ENCODE measurements at regions not wholly inside any gene's neighbourhood (a gene's known extent, or its start where the extent isn't known, plus 50 kb on each side); places are given as distances from the start of the nearest gene placed in this dataset.

DNA sequence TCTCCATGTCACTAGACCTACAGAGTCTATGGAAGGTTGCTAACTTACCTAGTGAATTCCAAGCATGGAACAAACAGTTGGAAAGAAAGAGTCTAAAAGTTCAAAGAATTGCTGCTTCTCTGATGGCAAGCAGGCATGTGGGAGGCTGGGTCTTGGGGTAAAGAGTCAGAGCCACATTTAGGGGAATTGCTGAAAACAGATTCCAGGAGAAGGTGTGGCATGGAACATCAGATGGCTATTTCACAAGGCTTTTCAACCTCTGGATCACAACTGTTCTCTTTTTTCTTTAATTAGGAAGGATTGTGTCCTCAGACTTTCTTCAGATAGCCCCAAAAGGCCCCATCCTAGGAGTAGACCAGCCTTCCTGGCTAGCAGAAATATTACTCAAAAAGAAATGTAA lies 601.5 kb downstream of the MAFB start:
- Mint-ChIP-seq H3K9me3 (peaks cover 6 to 7% of the 10 kb centered on the region in 2 donors), H3K4me3 (no peak overlapping the region), H3K27ac (no peak overlapping the region), H3K36me3 (ENCODE audit: insufficient read depth) (no peaks in the 10 kb centered on the region), H3K27me3 (no peaks in the 10 kb centered on the region), H3K4me1 (ENCODE audit: low read depth in 2 of 2) (no peaks in the 10 kb centered on the region)
- ATAC-seq (replicated peaks) (no peak), DNase-seq (no peak)

DNA sequence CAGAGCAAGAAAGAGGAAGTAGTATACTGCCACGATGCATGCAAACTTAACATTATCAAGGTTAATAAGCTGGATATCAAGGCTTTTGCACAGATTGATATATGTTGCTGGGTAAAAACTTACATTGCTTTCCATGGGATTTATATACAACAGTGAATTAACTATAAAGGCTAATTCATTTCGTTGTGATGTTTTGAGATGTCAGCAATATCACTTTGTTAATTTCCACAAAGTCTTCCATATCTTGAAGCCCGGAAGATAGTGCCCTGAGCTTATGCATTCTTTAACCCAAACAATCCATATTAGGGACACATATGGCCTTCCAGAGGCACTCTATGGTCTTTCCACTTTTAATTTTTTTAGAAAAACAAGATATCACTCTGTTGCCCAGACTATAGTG lies 603.5 kb downstream of the MAFB start:
- Mint-ChIP-seq H3K4me3 (no peak overlapping the region), H3K36me3 (ENCODE audit: insufficient read depth) (no peaks in the 10 kb centered on the region), H3K4me1 (ENCODE audit: low read depth in 2 of 2) (no peaks in the 10 kb centered on the region), H3K27me3 (no peaks in the 10 kb centered on the region), H3K27ac (no peak overlapping the region), H3K9me3 (peaks cover 2 to 7% of the 10 kb centered on the region in 2 donors)
- DNase-seq (no peak), ATAC-seq (replicated peaks) (no peak)

DNA sequence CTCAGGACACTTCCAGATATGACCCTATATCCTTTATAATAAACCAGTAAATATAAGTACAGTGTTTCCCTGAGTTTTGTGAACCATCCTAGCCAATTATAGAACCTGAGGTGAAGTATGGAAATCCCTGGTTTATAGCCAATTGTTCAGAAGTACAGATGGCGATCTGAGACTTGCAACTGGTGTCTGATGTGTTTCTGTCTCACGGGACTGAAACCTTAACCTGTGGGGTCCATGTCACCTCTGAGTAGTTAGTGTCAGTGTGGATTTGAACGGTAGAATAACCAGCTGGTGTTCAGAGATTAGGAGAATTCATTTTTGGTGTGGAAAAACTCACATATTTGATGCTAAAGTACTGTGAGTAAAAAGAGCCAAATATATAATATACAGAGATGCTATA lies 606.6 kb downstream of the MAFB start:
- Mint-ChIP-seq H3K27ac (no peak overlapping the region), H3K9me3 (peaks cover 0 to 2% of the 10 kb centered on the region in 2 donors), H3K36me3 (ENCODE audit: insufficient read depth) (no peaks in the 10 kb centered on the region), H3K4me3 (no peak overlapping the region), H3K4me1 (ENCODE audit: low read depth in 2 of 2) (no peaks in the 10 kb centered on the region), H3K27me3 (no peaks in the 10 kb centered on the region)
- DNase-seq (no peak), ATAC-seq (replicated peaks) (no peak)

DNA sequence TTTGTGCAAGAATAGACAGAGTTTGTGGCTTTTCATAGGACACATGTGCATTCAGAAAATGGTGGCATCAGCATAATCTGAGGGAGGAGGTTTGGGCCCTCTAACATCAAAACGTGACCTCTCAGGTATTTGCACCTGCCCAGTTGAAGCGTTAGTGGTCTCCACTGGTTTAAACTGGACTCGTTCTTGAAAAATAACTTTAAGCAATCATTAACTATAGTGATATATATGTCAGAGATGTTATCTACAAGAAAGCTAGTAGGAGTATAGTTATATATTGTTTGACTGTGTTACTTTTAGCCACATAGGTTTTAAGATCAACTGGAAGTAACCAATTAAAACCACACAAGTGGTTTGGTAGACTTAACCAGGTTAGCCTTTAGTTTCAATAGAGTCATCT lies 607.4 kb downstream of the MAFB start:
- Mint-ChIP-seq H3K4me3 (no peak overlapping the region), H3K9me3 (peaks cover 0 to 2% of the 10 kb centered on the region in 2 donors), H3K27ac (no peak overlapping the region), H3K36me3 (ENCODE audit: insufficient read depth) (no peaks in the 10 kb centered on the region), H3K4me1 (ENCODE audit: low read depth in 2 of 2) (no peaks in the 10 kb centered on the region), H3K27me3 (no peaks in the 10 kb centered on the region)
- ATAC-seq (replicated peaks): no peak
- no peak for DNase-seq

DNA sequence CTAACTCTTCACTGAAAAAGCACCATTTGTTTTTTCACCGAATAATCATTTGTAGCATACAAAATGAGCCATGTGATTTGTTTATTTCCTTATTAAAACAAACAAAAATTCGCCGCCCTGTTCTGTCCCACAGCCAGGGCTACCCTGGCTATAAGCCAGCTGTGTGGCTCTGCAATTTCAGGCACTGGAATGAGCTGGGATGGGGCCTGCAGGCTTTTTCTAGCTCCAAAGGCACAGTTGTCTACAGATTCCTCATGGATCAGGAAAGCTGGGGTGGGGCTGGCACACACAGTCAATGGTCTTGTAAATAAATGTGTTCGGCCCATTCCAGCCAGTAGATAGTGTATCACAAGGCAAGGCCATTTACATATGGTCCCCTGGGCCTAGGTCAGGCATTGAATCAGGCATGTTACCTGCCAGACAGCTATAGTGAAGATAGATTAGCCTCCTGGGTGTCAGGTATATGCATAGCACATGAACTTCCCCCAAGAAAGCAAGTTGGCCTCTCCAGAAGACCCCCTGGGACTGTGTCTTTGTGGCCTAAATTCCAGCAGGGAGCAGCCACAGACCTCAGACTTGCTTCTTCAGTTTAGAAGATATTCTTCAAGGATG lies 608.9 kb downstream of the MAFB start:
- Mint-ChIP-seq H3K4me1 (ENCODE audit: low read depth in 2 of 2) (no peaks in the 10 kb centered on the region), H3K9me3 (peaks cover 0 to 2% of the 10 kb centered on the region in 2 donors), H3K4me3 (no peak overlapping the region), H3K36me3 (ENCODE audit: insufficient read depth) (no peaks in the 10 kb centered on the region), H3K27ac (no peak overlapping the region), H3K27me3 (no peaks in the 10 kb centered on the region)
- no peak for DNase-seq
- ATAC-seq (replicated peaks): no peak

DNA sequence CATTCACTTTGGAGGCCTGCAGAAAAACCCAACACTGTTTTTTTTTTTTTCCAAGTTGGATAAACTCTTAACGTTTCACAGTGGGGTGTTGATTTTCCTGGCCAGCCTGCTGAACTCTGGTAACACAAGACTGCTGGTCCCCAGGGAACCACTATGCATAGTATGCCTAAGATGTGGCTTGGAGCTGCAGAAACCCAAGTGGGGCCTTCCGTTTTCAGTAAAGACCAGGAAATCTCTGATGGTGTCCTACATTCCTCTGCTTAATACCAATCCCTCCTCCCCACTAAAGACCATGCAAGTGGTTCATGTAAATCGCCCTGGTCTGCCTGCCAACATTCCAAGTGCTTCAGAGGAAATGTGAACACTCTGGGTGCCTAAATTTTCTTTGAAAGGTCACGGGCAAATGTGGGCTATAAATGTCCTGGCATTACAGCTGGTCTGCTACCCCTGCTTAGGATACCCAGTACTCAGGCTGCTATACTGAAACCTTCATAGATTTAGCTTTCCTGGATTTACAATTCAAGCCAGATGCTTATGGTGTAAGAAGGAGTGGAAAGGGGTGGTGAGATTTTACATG lies 615.4 kb downstream of the MAFB start:
- DNase-seq (no peak), ATAC-seq (replicated peaks) (no peak)
- peaks cover 0 to 3% of the 10 kb centered on the region in 2 donors for H3K9me3 Mint-ChIP-seq
- no peaks in the 10 kb centered on the region for H3K4me1 Mint-ChIP-seq (ENCODE audit: low read depth in 2 of 2)
- H3K36me3 Mint-ChIP-seq (ENCODE audit: insufficient read depth): no peaks in the 10 kb centered on the region
- no peak overlapping the region for H3K4me3 Mint-ChIP-seq
- H3K27me3 Mint-ChIP-seq: no peaks in the 10 kb centered on the region
- H3K27ac Mint-ChIP-seq: no peak overlapping the region

DNA sequence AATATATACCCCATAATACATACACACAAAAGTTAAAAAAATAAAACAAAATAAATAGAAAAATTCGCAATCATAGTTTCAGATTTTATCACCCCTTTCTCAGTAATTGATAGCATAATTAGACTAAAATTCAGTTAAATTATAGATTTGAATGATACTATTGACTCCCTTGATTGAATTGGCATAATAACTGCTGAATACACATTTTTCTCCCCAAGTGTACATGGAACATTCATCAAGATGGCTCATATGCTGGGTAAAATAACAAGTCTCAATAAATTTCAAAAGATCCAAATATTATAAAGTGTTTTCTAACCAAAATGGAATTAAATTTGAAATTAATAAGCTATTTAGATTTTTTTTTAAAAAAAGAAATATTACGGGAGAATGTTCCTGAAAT lies 616.1 kb downstream of the MAFB start:
- H3K4me1 Mint-ChIP-seq (ENCODE audit: low read depth in 2 of 2): no peaks in the 10 kb centered on the region
- no peak overlapping the region for H3K4me3 Mint-ChIP-seq
- no peak for ATAC-seq (replicated peaks)
- H3K9me3 Mint-ChIP-seq: peaks cover 0 to 7% of the 10 kb centered on the region in 2 donors
- H3K36me3 Mint-ChIP-seq (ENCODE audit: insufficient read depth): no peaks in the 10 kb centered on the region
- H3K27me3 Mint-ChIP-seq: no peaks in the 10 kb centered on the region
- no peak overlapping the region for H3K27ac Mint-ChIP-seq
- DNase-seq: no peak

DNA sequence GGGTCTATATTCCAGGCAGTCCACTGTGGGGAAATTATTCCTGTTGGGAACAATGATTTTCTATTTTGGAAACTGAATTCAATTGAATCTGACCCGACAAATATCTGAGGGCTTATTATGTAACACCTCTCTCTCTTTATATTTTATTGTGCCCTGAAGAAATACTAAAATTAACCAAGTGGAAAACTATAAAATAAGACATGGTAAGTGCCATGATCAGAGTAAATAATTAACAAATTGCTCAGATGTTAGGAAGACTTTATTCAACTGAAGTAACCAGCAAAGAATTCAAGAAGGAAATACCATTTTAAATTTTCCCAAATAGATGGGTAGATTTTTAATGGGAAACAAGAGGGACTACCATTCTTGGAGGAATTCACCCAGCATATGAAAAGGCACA lies 632.9 kb downstream of the MAFB start:
- Mint-ChIP-seq H3K27me3 (peaks cover 0 to 8% of the 10 kb centered on the region in 2 donors), H3K4me1 (ENCODE audit: low read depth in 2 of 2) (no peaks in the 10 kb centered on the region), H3K9me3 (peaks cover 0 to 6% of the 10 kb centered on the region in 2 donors), H3K36me3 (ENCODE audit: insufficient read depth) (no peaks in the 10 kb centered on the region), H3K4me3 (no peak overlapping the region), H3K27ac (no peak overlapping the region)
- no peak for DNase-seq
- ATAC-seq (replicated peaks): no peak

DNA sequence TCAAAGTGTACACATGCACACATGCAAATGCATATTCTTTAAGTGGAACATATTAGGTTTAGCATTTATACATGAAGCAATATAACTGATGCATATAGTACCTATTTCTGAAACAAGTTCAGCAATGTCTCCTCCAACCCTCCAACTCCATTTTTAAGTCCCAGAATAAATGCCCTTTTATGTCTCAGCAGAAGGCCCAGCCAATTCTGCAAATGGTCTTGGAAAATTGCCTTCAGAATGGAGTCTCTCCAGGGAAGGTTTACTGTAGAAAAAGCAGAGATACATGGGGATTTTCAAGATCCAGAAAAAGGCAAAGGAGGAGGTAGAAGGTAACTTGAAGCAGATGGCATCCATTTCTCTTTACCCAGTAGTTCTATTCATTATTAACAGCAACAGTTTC lies 633.3 kb downstream of the MAFB start:
- peaks cover 0 to 6% of the 10 kb centered on the region in 2 donors for H3K9me3 Mint-ChIP-seq
- no peaks in the 10 kb centered on the region for H3K4me1 Mint-ChIP-seq (ENCODE audit: low read depth in 2 of 2)
- no peak for DNase-seq
- no peaks in the 10 kb centered on the region for H3K36me3 Mint-ChIP-seq (ENCODE audit: insufficient read depth)
- H3K4me3 Mint-ChIP-seq: no peak overlapping the region
- no peak overlapping the region for H3K27ac Mint-ChIP-seq
- ATAC-seq (replicated peaks): no peak
- H3K27me3 Mint-ChIP-seq: peaks cover 0 to 8% of the 10 kb centered on the region in 2 donors

DNA sequence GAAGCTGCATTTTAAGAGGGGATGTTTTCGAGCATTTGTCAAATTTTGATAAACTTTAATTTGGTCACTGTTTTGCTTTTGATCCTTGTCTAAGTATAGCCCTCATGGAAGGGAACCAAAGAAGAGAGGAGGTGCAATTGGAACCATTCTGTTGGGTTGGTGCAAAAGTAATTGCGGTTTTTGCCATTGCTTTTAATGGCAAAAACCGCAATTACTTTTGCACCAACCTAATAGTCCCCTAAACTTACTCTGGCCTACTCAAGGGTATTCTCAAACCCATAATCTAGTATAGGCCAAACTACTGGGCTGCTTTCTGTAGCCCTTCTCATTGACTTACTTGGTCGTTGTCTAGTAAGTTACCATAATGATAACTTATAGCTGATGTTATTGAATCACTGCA lies 634.7 kb downstream of the MAFB start:
- Mint-ChIP-seq H3K27ac (no peak overlapping the region), H3K27me3 (peaks cover 0 to 8% of the 10 kb centered on the region in 2 donors)

DNA sequence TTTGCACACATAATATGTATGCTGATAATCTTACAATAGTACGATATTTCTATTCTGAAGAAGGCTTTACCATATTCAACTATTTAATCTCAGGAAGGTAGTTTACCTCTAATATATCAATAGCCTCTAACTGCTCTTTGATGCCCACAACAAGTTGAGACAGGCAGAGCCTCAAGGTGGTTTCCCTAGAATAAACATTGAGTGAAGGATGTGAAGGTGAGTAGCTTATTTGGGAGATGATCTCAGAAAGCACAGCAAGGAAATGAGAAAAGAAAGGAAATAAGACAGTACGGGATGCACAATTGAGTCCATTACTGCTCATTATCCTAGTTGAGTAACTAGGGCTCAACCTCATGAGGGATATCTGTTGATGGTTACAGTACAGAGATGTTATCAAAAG lies 638.4 kb downstream of the MAFB start:
- H3K4me1 Mint-ChIP-seq (ENCODE audit: low read depth in 2 of 2): no peaks in the 10 kb centered on the region
- H3K27me3 Mint-ChIP-seq: peaks cover 0 to 8% of the 10 kb centered on the region in 2 donors
- DNase-seq (no peak), ATAC-seq (replicated peaks) (no peak)
- H3K27ac Mint-ChIP-seq: no peak overlapping the region
- H3K4me3 Mint-ChIP-seq: no peak overlapping the region
- no peaks in the 10 kb centered on the region for H3K36me3 Mint-ChIP-seq (ENCODE audit: insufficient read depth)
- peaks cover 0 to 4% of the 10 kb centered on the region in 2 donors for H3K9me3 Mint-ChIP-seq

More for the DNA sequence above, 634.7 kb downstream of the MAFB start:
- DNase-seq (no peak), ATAC-seq (replicated peaks) (no peak)
- Mint-ChIP-seq H3K36me3 (ENCODE audit: insufficient read depth) (no peaks in the 10 kb centered on the region), H3K4me1 (ENCODE audit: low read depth in 2 of 2) (no peaks in the 10 kb centered on the region), H3K9me3 (peaks cover 0 to 6% of the 10 kb centered on the region in 2 donors), H3K4me3 (no peak overlapping the region)

DNA sequence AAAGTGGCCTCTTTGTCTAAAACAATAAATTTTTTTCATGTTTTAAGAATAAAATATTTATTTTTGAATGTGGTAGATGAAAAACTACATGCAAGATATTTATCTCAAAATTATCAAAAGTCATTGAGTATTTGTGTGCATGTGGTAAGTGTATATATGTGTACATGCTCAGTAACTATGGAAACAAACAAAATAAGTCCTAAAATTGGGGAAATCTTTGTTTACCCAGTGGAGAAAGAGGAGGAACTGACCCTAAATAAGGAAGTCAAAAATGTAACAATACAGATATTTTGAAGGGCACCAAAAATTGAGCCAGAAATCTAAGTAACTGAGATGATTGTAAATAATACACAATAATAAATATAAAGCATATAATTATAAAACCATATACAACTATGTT lies 639.2 kb downstream of the MAFB start:
- no peak for DNase-seq
- Mint-ChIP-seq H3K27ac (no peak overlapping the region), H3K36me3 (ENCODE audit: insufficient read depth) (no peaks in the 10 kb centered on the region), H3K4me1 (ENCODE audit: low read depth in 2 of 2) (no peaks in the 10 kb centered on the region), H3K4me3 (no peak overlapping the region), H3K27me3 (peaks cover 0 to 8% of the 10 kb centered on the region in 2 donors), H3K9me3 (peaks cover 0 to 4% of the 10 kb centered on the region in 2 donors)
- no peak for ATAC-seq (replicated peaks)

DNA sequence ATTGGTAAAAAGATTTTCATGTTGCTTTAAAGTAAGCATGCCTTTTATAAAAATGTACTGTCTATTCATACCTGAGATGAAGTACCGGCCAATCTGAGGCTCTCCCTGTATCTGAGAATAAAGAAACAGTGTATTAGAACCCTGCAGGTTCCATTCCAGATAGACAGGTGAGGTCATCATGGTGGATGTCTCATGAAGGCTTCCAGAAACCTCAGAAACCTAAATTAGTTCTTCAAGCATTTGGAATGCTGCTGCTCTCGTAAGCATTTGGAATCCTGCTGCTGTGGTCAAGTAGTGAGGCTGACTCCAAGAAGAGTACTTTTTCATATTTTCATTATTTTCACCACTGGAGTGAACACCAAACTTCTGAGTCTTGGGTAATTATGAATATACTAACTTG lies 642.3 kb downstream of the MAFB start:
- no peaks in the 10 kb centered on the region for H3K36me3 Mint-ChIP-seq (ENCODE audit: insufficient read depth)
- no peak for DNase-seq

DNA sequence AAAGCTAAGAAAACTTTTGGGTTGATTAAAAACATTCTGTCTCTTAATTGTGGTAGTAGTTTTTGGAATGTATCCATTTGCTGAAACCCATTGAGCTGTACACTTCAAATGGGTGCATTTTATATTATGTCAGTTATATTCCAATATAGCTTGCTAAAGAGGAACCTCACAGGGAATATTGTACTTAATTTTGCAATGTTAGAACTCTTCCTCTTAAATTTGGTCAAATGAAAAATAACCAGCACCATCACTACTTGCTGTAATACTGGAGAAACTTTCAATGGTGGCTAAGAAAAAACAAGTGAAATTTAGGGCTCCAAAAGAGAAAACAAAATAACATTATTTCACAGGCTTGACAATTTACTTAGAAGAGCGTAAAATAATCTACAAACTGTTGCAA lies 651.5 kb downstream of the MAFB start:
- no peaks in the 10 kb centered on the region for H3K4me1 Mint-ChIP-seq (ENCODE audit: low read depth in 2 of 2)
- no peak overlapping the region for H3K4me3 Mint-ChIP-seq
- H3K27me3 Mint-ChIP-seq: no peaks in the 10 kb centered on the region
- H3K27ac Mint-ChIP-seq: no peak overlapping the region
- no peaks in the 10 kb centered on the region for H3K36me3 Mint-ChIP-seq (ENCODE audit: insufficient read depth)
- peaks cover 0 to 2% of the 10 kb centered on the region in 2 donors for H3K9me3 Mint-ChIP-seq
- DNase-seq (no peak), ATAC-seq (replicated peaks) (no peak)

More for the DNA sequence above, 642.3 kb downstream of the MAFB start:
- Mint-ChIP-seq H3K27ac (no peak overlapping the region), H3K4me3 (no peak overlapping the region), H3K4me1 (ENCODE audit: low read depth in 2 of 2) (no peaks in the 10 kb centered on the region), H3K9me3 (no peaks in the 10 kb centered on the region), H3K27me3 (no peaks in the 10 kb centered on the region)
- no peak for ATAC-seq (replicated peaks)
